ENCODE measurements at regions not wholly inside any gene's neighbourhood (a gene's known extent, or its start where the extent isn't known, plus 50 kb on each side); places are given as distances from the start of the nearest gene placed in this dataset.

DNA sequence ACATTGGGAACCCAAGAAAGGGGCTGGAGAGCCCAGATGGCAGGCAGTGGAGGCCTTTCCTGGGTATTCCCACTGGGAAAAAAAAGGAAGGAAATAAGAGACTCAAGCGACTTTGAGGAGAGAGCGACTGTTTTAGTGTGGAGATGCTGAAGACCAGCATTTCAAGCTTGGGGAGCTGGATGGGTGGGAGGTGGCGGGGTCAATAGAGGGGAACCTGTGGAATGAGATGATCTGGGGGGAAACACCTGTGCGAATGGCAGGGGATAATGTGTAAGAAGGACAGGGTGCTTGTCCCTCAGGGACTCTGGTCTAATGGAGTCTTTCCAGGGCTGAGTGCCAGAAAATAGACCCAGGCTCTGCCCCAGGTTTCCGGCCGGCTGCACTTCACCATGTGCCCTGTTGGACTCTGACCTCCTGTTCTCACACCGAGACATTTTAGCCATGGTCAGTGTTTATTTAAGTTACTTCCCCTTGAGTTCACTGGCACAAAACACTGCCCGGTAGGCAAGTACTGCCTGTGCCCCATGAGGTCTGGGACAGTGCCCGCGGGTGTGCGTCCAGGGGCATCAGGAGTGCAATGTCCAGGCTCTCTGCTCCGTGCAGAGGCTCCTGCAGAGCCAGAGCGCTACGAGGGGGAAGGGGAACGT lies 50.4 kb upstream of the NKX2-2 start:
- Histone ChIP-seq H3K27me3 (ENCODE audit: control insufficient read depth, insufficient read depth, low read length) (peaks cover 4% of the 10 kb centered on the region), H3K4me1 (ENCODE audit: control insufficient read depth, insufficient read depth, low read length) (no peaks in the 10 kb centered on the region), H3K9me3 (replicated peaks; ENCODE audit: control insufficient read depth, low read depth, low read length) (no peaks in the 10 kb centered on the region), H3K27ac (ENCODE audit: low read length) (no peak overlapping the region), H3K4me3 (ENCODE audit: low read length) (no peak overlapping the region), H3K36me3 (ENCODE audit: control insufficient read depth, insufficient read depth, low read length) (no peaks in the 10 kb centered on the region)
- 79% methylated on average over 12 of the region's 15 CpGs for WGBS (ENCODE audit: insufficient coverage)
- DNase-seq: no peak
